ENCODE measurements at regions not wholly inside any gene's neighbourhood (a gene's known extent, or its start where the extent isn't known, plus 50 kb on each side); places are given as distances from the start of the nearest gene placed in this dataset.

DNA sequence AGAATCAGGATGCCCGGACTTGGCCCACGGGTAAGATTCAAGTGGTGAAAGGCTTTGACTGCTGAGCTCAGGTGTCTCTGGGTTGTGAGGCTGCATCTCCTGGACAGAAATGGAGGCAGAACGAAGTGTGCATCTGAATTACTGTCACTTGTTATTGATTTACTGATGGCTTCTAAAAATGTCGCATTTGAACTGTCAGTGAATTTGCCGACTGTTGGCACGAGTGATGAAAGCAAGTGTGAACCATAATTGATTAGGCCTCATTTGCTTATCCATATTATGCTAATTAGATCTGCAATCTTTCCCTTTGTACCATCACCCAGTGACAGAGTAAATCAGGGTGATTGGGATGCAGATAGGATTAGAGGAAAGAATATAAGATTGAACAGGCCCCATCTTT lies 252.4 kb downstream of the NUF2 start:
- 47% methylated on average over 6 of the region's 6 CpGs for WGBS (ENCODE audit: low lambda C conversion rate)
- no peak for TF ChIP-seq MEF2A (IDR thresholded peaks at IDR 0.05; ENCODE audit: borderline replicate concordance, low read depth)
- no peak for TF ChIP-seq SMC3 (IDR thresholded peaks at IDR 0.05; ENCODE audit: low read depth, low read length)
- no peak for TF ChIP-seq MXI1 (IDR thresholded peaks at IDR 0.05; ENCODE audit: low read depth, low read length)
- TF ChIP-seq, protein P1, sequence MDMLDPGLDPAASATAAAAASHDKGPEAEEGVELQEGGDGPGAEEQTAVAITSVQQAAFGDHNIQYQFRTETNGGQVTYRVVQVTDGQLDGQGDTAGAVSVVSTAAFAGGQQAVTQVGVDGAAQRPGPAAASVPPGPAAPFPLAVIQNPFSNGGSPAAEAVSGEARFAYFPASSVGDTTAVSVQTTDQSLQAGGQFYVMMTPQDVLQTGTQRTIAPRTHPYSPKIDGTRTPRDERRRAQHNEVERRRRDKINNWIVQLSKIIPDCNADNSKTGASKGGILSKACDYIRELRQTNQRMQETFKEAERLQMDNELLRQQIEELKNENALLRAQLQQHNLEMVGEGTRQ (IDR thresholded peaks at IDR 0.05; ENCODE audit: borderline replicate concordance, low read depth, low read length) = no peak
- TF ChIP-seq FOXM1 (IDR thresholded peaks at IDR 0.05; ENCODE audit: low read depth) = no peak
- no peak for TF ChIP-seq SIN3A (IDR thresholded peaks at IDR 0.05; ENCODE audit: borderline replicate concordance, low read depth, low read length)
- TF ChIP-seq GABPA (IDR thresholded peaks at IDR 0.05; ENCODE audit: low read depth) = no peak
- TF ChIP-seq POLR2AphosphoS5 (IDR thresholded peaks at IDR 0.05; ENCODE audit: low read depth, low read length) = no peak
- no peak for TF ChIP-seq YY1 (IDR thresholded peaks at IDR 0.05; ENCODE audit: low read depth)
- no peak for TF ChIP-seq GATA2 (CRISPR knock-in tag; IDR thresholded peaks at IDR 0.05)
- no peak for TF ChIP-seq TAF1 (IDR thresholded peaks at IDR 0.05; ENCODE audit: borderline replicate concordance, low read depth, low read length)
- TF ChIP-seq FOXJ3 (CRISPR knock-in tag; IDR thresholded peaks at IDR 0.05) = no peak
- TF ChIP-seq NRF1 (IDR thresholded peaks at IDR 0.05; ENCODE audit: low read depth, low read length) = no peak
- no peak for TF ChIP-seq RFX5 (IDR thresholded peaks at IDR 0.05; ENCODE audit: low read length)
- CTCF ChIA-PET = interaction anchor here (1.3 kb wide), 1 partner anchor 9 kb away, joined by 3 read pairs; no protein-coding TSS in a partner anchor
- Histone ChIP-seq H4K20me1 (ENCODE audit: insufficient read depth) (no peaks in the 10 kb centered on the region), H2AFZ (ENCODE audit: low read depth) (no peak overlapping the region), H3K4me3 (ENCODE audit: low read depth in 2 of 2, low read length in 1 of 2) (no peak overlapping the region), H3K27me3 (ENCODE audit: insufficient read depth) (no peaks in the 10 kb centered on the region), H3K27ac (ENCODE audit: low read depth in 2 of 2, low read length in 1 of 2) (no peak overlapping the region), H3K9ac (no peak overlapping the region), H3K36me3 (replicated peaks in 1 of 2; ENCODE audit: control insufficient read depth in 1 of 2, insufficient read depth in 2 of 2, low read length in 1 of 2) (no peaks in the 10 kb centered on the region), H3K9me3 (no peaks in the 10 kb centered on the region), H3F3A (replicated peaks; ENCODE audit: insufficient read depth) (no peaks in the 10 kb centered on the region), H3K79me2 (ENCODE audit: insufficient read depth) (no peaks in the 10 kb centered on the region), H3K4me1 (ENCODE audit: control insufficient read depth in 1 of 2, insufficient read depth in 2 of 2, low read depth in 1 of 2, low read length in 1 of 2) (no peaks in the 10 kb centered on the region; a peak in 1 of 4 replicates), H3K4me2 (no peak overlapping the region), H3K9me2 (no peaks in the 10 kb centered on the region)
- POLR2A ChIA-PET = no interaction called here
- no peak for DNase-seq

DNA sequence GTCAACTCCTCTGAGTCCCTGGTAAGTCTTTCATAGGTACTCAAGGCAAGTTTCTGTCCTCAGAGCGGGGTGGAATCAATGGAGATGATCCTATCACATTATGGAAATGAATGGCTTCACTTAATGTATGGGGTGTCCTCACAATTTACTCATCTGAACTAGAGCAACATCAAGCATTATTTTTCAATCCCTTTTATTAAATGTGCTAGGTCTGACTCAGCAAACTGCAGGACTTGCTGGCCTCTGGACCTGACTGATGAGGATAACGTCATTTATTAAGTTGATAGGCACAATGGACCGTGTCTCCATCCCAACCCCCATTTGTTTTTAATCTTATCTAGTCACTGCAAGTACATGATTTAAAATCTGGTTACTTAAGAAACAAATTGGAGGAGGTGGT lies 259.2 kb downstream of the NUF2 start:
- CTCF ChIA-PET = no interaction called here
- no peak overlapping the region for H3K4me2 ChIP-seq
- H2AFZ ChIP-seq (ENCODE audit: low read depth) = no peak overlapping the region

More for the DNA sequence above, 259.2 kb downstream of the NUF2 start:
- POLR2A ChIA-PET = no interaction called here
- WGBS (ENCODE audit: low lambda C conversion rate) = 9% methylated on average over 3 of the region's 3 CpGs
- DNase-seq = no peak
- H3K79me2 ChIP-seq (ENCODE audit: insufficient read depth) = no peaks in the 10 kb centered on the region
- H4K20me1 ChIP-seq (ENCODE audit: insufficient read depth) = no peaks in the 10 kb centered on the region
- no peaks in the 10 kb centered on the region for H3F3A ChIP-seq (replicated peaks; ENCODE audit: insufficient read depth)
- H3K27ac ChIP-seq (ENCODE audit: low read depth in 2 of 2, low read length in 1 of 2) = no peak overlapping the region
- no peaks in the 10 kb centered on the region for H3K9me3 ChIP-seq
- no peak overlapping the region for H3K9ac ChIP-seq
- no peak overlapping the region for H3K4me3 ChIP-seq (ENCODE audit: low read depth in 2 of 2, low read length in 1 of 2)
- no peaks in the 10 kb centered on the region for H3K27me3 ChIP-seq (ENCODE audit: insufficient read depth)
- no peaks in the 10 kb centered on the region for H3K36me3 ChIP-seq (replicated peaks in 1 of 2; ENCODE audit: control insufficient read depth in 1 of 2, insufficient read depth in 2 of 2, low read length in 1 of 2)
- TF ChIP-seq, protein P2, sequence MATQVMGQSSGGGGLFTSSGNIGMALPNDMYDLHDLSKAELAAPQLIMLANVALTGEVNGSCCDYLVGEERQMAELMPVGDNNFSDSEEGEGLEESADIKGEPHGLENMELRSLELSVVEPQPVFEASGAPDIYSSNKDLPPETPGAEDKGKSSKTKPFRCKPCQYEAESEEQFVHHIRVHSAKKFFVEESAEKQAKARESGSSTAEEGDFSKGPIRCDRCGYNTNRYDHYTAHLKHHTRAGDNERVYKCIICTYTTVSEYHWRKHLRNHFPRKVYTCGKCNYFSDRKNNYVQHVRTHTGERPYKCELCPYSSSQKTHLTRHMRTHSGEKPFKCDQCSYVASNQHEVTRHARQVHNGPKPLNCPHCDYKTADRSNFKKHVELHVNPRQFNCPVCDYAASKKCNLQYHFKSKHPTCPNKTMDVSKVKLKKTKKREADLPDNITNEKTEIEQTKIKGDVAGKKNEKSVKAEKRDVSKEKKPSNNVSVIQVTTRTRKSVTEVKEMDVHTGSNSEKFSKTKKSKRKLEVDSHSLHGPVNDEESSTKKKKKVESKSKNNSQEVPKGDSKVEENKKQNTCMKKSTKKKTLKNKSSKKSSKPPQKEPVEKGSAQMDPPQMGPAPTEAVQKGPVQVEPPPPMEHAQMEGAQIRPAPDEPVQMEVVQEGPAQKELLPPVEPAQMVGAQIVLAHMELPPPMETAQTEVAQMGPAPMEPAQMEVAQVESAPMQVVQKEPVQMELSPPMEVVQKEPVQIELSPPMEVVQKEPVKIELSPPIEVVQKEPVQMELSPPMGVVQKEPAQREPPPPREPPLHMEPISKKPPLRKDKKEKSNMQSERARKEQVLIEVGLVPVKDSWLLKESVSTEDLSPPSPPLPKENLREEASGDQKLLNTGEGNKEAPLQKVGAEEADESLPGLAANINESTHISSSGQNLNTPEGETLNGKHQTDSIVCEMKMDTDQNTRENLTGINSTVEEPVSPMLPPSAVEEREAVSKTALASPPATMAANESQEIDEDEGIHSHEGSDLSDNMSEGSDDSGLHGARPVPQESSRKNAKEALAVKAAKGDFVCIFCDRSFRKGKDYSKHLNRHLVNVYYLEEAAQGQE (IDR thresholded peaks at IDR 0.05; ENCODE audit: low read depth, low read length) = no peak
- TF ChIP-seq, protein P3, sequence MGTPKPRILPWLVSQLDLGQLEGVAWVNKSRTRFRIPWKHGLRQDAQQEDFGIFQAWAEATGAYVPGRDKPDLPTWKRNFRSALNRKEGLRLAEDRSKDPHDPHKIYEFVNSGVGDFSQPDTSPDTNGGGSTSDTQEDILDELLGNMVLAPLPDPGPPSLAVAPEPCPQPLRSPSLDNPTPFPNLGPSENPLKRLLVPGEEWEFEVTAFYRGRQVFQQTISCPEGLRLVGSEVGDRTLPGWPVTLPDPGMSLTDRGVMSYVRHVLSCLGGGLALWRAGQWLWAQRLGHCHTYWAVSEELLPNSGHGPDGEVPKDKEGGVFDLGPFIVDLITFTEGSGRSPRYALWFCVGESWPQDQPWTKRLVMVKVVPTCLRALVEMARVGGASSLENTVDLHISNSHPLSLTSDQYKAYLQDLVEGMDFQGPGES (IDR thresholded peaks at IDR 0.05; ENCODE audit: low read depth, low read length) = no peak
- TF ChIP-seq, protein P4, sequence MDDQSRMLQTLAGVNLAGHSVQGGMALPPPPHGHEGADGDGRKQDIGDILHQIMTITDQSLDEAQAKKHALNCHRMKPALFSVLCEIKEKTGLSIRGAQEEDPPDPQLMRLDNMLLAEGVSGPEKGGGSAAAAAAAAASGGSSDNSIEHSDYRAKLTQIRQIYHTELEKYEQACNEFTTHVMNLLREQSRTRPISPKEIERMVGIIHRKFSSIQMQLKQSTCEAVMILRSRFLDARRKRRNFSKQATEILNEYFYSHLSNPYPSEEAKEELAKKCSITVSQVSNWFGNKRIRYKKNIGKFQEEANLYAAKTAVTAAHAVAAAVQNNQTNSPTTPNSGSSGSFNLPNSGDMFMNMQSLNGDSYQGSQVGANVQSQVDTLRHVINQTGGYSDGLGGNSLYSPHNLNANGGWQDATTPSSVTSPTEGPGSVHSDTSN (IDR thresholded peaks at IDR 0.05) = no peak
- TF ChIP-seq ELF1 (IDR thresholded peaks at IDR 0.05) = no peak
- TF ChIP-seq, protein P5, sequence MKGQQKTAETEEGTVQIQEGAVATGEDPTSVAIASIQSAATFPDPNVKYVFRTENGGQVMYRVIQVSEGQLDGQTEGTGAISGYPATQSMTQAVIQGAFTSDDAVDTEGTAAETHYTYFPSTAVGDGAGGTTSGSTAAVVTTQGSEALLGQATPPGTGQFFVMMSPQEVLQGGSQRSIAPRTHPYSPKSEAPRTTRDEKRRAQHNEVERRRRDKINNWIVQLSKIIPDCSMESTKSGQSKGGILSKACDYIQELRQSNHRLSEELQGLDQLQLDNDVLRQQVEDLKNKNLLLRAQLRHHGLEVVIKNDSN (IDR thresholded peaks at IDR 0.05; ENCODE audit: borderline replicate concordance, low read depth) = no peak
- no peaks in the 10 kb centered on the region for H3K9me2 ChIP-seq
- H3K4me1 ChIP-seq (ENCODE audit: control insufficient read depth in 1 of 2, insufficient read depth in 2 of 2, low read depth in 1 of 2, low read length in 1 of 2) = peaks cover 0 to 10% of the 10 kb centered on the region in 2 experiments; a peak in 1 of 4 replicates

Data from SK-N-SH (cell line).